IPS-20b (cell line): ENCODE measurements at regions not wholly inside any gene's neighbourhood (a gene's known extent, or its start where the extent isn't known, plus 50 kb on each side); places are given as distances from the start of the nearest gene placed in this dataset.

Experiments
- H3K27ac ChIP-seq: one replicate; pipeline ENCODE4 v1.5.1; 2013; ENCODE audit warnings: low read length
- H3K27me3 ChIP-seq: 2 replicates; pipeline ENCODE4 v1.6.1; 2013; ENCODE audit warnings: mild to moderate bottlenecking, low read length, inconsistent platforms; ENCODE audit not compliant: insufficient read depth
- H3K36me3 ChIP-seq: 2 replicates; pipeline ENCODE4 v1.6.1; 2013; ENCODE audit warnings: low read depth, mild to moderate bottlenecking, inconsistent platforms, low read length, moderate library complexity; ENCODE audit not compliant: insufficient read depth
- H3K4me1 ChIP-seq: 2 replicates; pipeline ENCODE4 v1.6.1; 2013; ENCODE audit warnings: mild to moderate bottlenecking, control low read depth, inconsistent platforms, low read length, moderate library complexity; ENCODE audit not compliant: insufficient read depth
- H3K4me3 ChIP-seq: 2 replicates; pipeline ENCODE4 v1.5.1; 2013; ENCODE audit warnings: mild to moderate bottlenecking, low read length, inconsistent platforms
- H3K9ac ChIP-seq: 2 replicates; pipeline ENCODE4 v1.6.1; 2013; ENCODE audit warnings: low read depth, mild to moderate bottlenecking, inconsistent platforms, low read length, moderate library complexity
- H3K9me3 ChIP-seq: 2 replicates; pipeline ENCODE4 v1.6.1; 2013; ENCODE audit warnings: mild to moderate bottlenecking, low read depth, low read length, inconsistent platforms; ENCODE audit not compliant: insufficient read depth

GRCh38 chr4:35175894-35176293, 1068.4 kb downstream of the ARAP2 start:
- Histone ChIP-seq H3K9ac (no peak overlapping the region), H3K36me3 (no peaks in the 10 kb centered on the region)

GRCh38 chr4:35182451-35182850, 1061.9 kb downstream of the ARAP2 start:
- H3K9me3 ChIP-seq = no peaks in the 10 kb centered on the region
- no peaks in the 10 kb centered on the region for H3K36me3 ChIP-seq
- H3K27ac ChIP-seq = no peak overlapping the region
- H3K4me3 ChIP-seq = no peak overlapping the region
- H3K9ac ChIP-seq = no peak overlapping the region
- H3K4me1 ChIP-seq = no peaks in the 10 kb centered on the region
- no peaks in the 10 kb centered on the region for H3K27me3 ChIP-seq

More at GRCh38 chr4:35175894-35176293, 1068.4 kb downstream of the ARAP2 start:
- Histone ChIP-seq H3K9me3 (no peaks in the 10 kb centered on the region), H3K27me3 (no peaks in the 10 kb centered on the region), H3K4me3 (no peak overlapping the region), H3K27ac (no peak overlapping the region), H3K4me1 (peaks cover 8% of the 10 kb centered on the region; the same call in 1 of the 2 replicates)

DNA sequence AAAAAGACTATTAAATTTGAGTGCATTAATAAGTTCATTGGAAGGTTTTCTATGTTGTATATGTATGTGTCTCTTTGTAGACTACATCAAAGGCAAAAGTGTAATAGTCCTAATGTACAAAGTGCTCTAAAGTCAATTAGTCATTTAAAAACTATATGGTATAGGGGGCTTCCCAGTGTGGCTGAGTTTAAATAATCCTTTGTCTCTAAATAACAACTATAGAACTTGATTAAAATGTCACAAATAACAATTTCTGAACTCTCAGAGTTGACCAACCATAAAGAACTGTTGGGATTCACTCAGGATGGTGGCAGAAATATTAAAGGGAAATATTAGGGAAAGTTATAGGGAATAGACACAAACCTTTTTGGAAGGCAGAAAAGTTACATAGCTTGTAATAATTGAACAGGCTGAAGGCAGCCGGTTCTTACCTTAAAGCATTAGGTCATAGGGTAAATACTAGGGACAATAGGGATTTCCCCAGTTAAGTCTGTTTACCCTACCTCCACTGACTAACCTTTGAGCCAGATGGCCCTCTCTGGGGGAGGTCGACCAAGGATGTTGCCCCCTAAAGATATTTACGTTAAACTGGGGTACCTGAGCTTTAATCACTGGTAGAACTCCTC, 1054.2 kb downstream of the ARAP2 start:
- no peak overlapping the region for H3K27ac ChIP-seq
- H3K4me1 ChIP-seq = no peaks in the 10 kb centered on the region
- no peak overlapping the region for H3K9ac ChIP-seq

DNA sequence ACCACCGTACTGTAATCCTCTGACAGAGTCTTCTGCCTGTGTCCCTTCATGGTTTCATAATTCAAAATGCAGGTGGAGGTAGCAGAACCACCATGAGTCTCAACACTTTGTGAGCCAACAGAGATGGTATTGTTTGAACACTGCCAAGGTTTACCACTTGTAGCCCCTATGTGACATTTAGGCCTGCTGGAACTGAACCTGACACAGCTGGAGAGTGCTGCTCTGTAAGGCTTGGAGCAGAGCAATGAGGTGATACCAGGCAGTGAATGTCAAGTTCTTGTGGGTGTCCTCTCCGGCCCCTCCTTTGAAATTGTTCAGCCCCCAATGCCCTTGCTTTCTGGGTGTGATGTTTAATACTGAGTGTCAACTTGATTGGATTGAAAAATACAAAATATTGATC, 1042.9 kb downstream of the ARAP2 start:
- no peaks in the 10 kb centered on the region for H3K4me1 ChIP-seq
- no peak overlapping the region for H3K9ac ChIP-seq
- H3K9me3 ChIP-seq = no peaks in the 10 kb centered on the region
- H3K27ac ChIP-seq = no peak overlapping the region
- H3K36me3 ChIP-seq = no peaks in the 10 kb centered on the region
- H3K27me3 ChIP-seq = no peaks in the 10 kb centered on the region
- H3K4me3 ChIP-seq = no peak overlapping the region

More for the DNA sequence above, 1054.2 kb downstream of the ARAP2 start:
- no peak overlapping the region for H3K4me3 ChIP-seq
- no peaks in the 10 kb centered on the region for H3K27me3 ChIP-seq
- no peaks in the 10 kb centered on the region for H3K36me3 ChIP-seq
- H3K9me3 ChIP-seq = no peaks in the 10 kb centered on the region

GRCh38 chr4:35216636-35217035, 1027.7 kb downstream of the ARAP2 start:
- Histone ChIP-seq H3K36me3 (no peaks in the 10 kb centered on the region), H3K27ac (no peak overlapping the region), H3K4me3 (no peak overlapping the region), H3K4me1 (no peaks in the 10 kb centered on the region; the same call in 1 of the 2 replicates), H3K9me3 (no peaks in the 10 kb centered on the region), H3K27me3 (no peaks in the 10 kb centered on the region), H3K9ac (no peak overlapping the region)

DNA sequence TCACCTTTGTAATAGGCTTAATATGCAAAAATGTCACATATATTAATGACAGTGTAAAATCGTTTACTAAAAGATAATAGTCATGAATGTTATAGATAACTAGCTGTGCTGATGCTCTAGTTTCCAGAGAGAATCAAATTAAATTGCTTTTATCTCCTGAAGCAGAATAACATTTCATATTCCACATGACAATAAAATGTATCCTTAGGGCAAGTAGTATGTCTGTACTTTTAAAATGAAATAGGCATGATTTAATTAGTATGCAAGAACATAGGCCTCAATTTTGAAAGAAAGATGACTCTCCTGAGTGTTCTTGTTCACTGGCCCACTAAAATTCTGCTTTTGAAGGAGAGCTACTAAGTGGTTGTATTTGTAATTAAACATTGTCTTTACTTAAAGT, 1027.0 kb downstream of the ARAP2 start:
- Histone ChIP-seq H3K27ac (no peak overlapping the region), H3K27me3 (no peaks in the 10 kb centered on the region), H3K36me3 (no peaks in the 10 kb centered on the region), H3K9me3 (no peaks in the 10 kb centered on the region), H3K4me1 (no peaks in the 10 kb centered on the region; the same call in 1 of the 2 replicates), H3K4me3 (no peak overlapping the region), H3K9ac (no peak overlapping the region)

GRCh38 chr4:35228313-35228712, 1016.0 kb downstream of the ARAP2 start:
- no peak overlapping the region for H3K9ac ChIP-seq
- no peak overlapping the region for H3K4me3 ChIP-seq
- H3K36me3 ChIP-seq = no peaks in the 10 kb centered on the region
- H3K27ac ChIP-seq = no peak overlapping the region
- no peaks in the 10 kb centered on the region for H3K4me1 ChIP-seq
- H3K27me3 ChIP-seq = no peaks in the 10 kb centered on the region
- H3K9me3 ChIP-seq = no peaks in the 10 kb centered on the region

DNA sequence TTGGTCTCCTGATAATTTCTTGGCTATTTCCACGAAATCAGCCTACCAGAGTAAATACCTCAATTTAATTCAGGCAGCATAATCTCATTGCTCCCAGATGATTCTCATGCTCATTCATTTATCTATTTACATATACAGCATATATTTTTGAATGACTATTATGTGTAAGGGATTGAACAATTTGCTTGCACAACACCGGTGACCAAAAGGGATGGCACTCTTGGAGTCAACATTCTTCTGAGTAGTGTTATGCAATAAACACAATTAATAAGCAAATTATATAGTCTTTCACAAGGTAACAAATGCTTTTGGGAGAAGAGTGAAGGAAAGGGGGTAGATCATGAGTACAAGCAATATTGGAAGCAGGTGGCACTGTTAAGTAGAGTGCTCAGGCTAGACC, 1015.3 kb downstream of the ARAP2 start:
- Histone ChIP-seq H3K27me3 (no peaks in the 10 kb centered on the region), H3K27ac (no peak overlapping the region), H3K36me3 (no peaks in the 10 kb centered on the region), H3K9ac (no peak overlapping the region), H3K9me3 (no peaks in the 10 kb centered on the region), H3K4me1 (no peaks in the 10 kb centered on the region), H3K4me3 (no peak overlapping the region)

DNA sequence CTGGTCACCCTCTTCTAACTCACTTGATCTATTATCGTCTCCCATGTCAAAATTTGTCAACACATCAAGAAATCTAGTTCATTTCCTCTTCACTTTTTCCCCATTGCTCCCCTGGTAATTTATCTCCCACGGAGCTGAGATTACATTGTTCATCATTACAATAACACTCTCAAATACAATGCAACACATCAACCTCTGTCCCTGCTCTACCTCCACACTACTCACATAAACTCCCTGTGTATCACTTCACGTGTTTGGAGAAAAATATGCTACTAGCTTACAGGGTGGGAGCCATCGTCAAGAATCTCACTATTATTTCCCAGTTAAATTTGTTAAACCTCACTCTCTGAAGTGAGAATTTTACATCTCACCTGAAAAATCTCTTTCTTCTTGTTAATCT, 1006.4 kb downstream of the ARAP2 start:
- no peak overlapping the region for H3K27ac ChIP-seq
- no peak overlapping the region for H3K4me3 ChIP-seq
- H3K27me3 ChIP-seq = no peaks in the 10 kb centered on the region
- no peaks in the 10 kb centered on the region for H3K36me3 ChIP-seq
- no peaks in the 10 kb centered on the region for H3K9me3 ChIP-seq
- no peaks in the 10 kb centered on the region for H3K4me1 ChIP-seq
- H3K9ac ChIP-seq = no peak overlapping the region

DNA sequence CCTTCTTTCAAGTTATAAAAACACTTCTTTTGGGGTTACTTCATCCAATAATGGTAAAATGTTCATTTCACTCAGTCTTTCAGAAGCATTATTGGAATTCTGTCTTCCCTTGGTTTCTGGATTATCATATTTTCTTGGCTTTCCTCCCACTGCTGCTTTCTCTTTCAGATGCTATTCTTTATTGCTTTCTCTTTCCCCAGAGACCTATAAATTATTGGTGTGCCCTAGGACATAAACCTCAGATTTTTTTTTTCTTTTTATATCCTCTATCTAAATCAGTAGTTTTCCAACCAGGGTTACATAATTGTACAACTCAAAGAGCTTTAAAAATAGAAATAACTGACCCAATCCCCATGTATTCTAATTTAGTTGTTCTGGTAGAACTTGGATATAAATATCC, 1005.5 kb downstream of the ARAP2 start:
- H3K27ac ChIP-seq = no peak overlapping the region
- H3K4me3 ChIP-seq = no peak overlapping the region
- no peaks in the 10 kb centered on the region for H3K9me3 ChIP-seq
- H3K27me3 ChIP-seq = no peaks in the 10 kb centered on the region
- no peak overlapping the region for H3K9ac ChIP-seq
- H3K4me1 ChIP-seq = no peaks in the 10 kb centered on the region
- no peaks in the 10 kb centered on the region for H3K36me3 ChIP-seq

- no peaks in the 10 kb centered on the region for H3K36me3 ChIP-seq
- no peaks in the 10 kb centered on the region for H3K9me3 ChIP-seq
- no peak overlapping the region for H3K27ac ChIP-seq
Measured at GRCh38 chr4:35246493-35246892, 997.8 kb downstream of the ARAP2 start.

GRCh38 chr4:35247047-35247446, 997.3 kb downstream of the ARAP2 start:
- Histone ChIP-seq H3K27me3 (no peaks in the 10 kb centered on the region), H3K4me3 (no peak overlapping the region), H3K9me3 (no peaks in the 10 kb centered on the region), H3K9ac (no peak overlapping the region), H3K36me3 (no peaks in the 10 kb centered on the region), H3K4me1 (peaks cover 14% of the 10 kb centered on the region), H3K27ac (no peak overlapping the region)

More at GRCh38 chr4:35246493-35246892, 997.8 kb downstream of the ARAP2 start:
- Histone ChIP-seq H3K9ac (no peak overlapping the region), H3K27me3 (no peaks in the 10 kb centered on the region), H3K4me1 (peaks cover 14% of the 10 kb centered on the region), H3K4me3 (no peak overlapping the region)
